ENCODE measurements at regions not wholly inside any gene's neighbourhood (a gene's known extent, or its start where the extent isn't known, plus 50 kb on each side); places are given as distances from the start of the nearest gene placed in this dataset.

DNA sequence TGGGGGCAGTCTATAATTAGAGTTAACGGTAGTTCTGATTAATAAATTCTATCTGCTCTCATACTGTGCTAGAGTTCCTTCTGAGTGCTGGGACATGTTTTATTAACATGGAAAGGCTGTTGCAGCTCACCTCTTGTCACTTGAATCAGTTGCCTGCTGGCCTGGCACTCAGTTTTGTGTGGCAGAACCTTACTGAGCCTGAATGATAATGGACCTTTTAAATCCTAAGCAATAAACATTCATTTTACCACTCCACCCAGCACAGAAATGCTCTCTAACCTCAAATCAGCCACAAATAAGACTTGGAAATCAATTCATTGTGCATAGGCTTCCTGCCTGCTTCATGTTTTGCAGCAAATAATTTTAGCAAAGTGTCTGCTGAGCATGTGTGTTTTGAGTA, 115.0 kb upstream of the RBMS1 start:
- DNase-seq = peak in 5 of 9 donors; percentile 13 to 43 (median 29)
- ChIA-PET POLR2A (no interaction called here), CTCF (no interaction called here)
- intact Hi-C loops (cut with micrococcal nuclease) = loop anchor here in 1 of 2 donors (5.0 kb wide), 1 partner anchor 176 kb away; no protein-coding TSS in a partner anchor
- peaks cover 0 to 3% (median 0%) of the 10 kb centered on the region in 11 donors for H3K9me3 Mint-ChIP-seq
- H3K36me3 Mint-ChIP-seq = peaks cover 0 to 4% (median 0%) of the 10 kb centered on the region in 5 donors
- Histone ChIP-seq H3K4me3 (ENCODE audit: low read length) (no peak overlapping the region), H3K36me3 (ENCODE audit: control insufficient read depth in 2 of 3, insufficient read depth in 3 of 3, low read length in 3 of 3) (no peaks in the 10 kb centered on the region), H3K9me3 (ENCODE audit: control insufficient read depth in 2 of 3, low read length in 3 of 3) (no peaks in the 10 kb centered on the region), H3K4me1 (ENCODE audit: control insufficient read depth in 2 of 2, insufficient read depth in 2 of 2, low read length in 2 of 2) (peaks cover 0 to 26% of the 10 kb centered on the region in 2 donors), H3K27me3 (ENCODE audit: control insufficient read depth in 2 of 2, insufficient read depth in 2 of 2, low read length in 2 of 2) (no peaks in the 10 kb centered on the region), H3K27ac (ENCODE audit: low read depth, low read length) (no peak overlapping the region)
- peaks cover 0 to 4% (median 0%) of the 10 kb centered on the region in 5 donors for H3K27me3 Mint-ChIP-seq
- H3K4me1 Mint-ChIP-seq = peaks cover 7 to 76% (median 64%) of the 10 kb centered on the region in 7 donors
- peak overlapping the region in 7 of 9 donors; percentile 3 to 86 (median 63) for H3K27ac Mint-ChIP-seq
- no peak for ATAC-seq
- H3K4me3 Mint-ChIP-seq = peak overlapping the region in 9 of 10 donors; percentile 21 to 81 (median 76)

DNA sequence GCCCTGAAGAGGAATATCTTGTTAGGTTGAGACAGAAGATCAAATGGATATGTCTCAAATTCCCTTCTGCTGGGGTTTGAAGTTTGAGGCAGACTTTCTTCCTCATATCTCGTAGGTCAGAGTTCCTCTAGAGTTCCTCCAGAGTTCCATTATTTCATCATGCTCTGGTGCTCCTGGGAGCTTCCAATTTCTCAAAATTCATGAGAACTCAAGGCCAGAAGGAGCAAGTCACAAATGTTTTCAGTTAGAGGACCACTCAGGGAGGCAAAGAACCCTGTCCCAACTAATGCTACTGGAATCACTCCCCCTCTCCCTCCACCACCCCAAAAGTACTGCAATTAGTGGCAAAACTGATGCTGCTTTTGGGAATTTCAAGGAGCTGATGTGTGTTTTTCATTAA, 115.7 kb upstream of the RBMS1 start:
- H3K27me3 Mint-ChIP-seq = peaks cover 0 to 4% (median 0%) of the 10 kb centered on the region in 5 donors
- intact Hi-C loops (cut with micrococcal nuclease) = loop anchor here in 1 of 2 donors (5.0 kb wide), 1 partner anchor 177 kb away; no protein-coding TSS in a partner anchor
- H3K9me3 Mint-ChIP-seq = peaks cover 0 to 9% (median 0%) of the 10 kb centered on the region in 11 donors
- no peak for DNase-seq
- Histone ChIP-seq H3K9me3 (ENCODE audit: control insufficient read depth in 2 of 3, low read length in 3 of 3) (no peaks in the 10 kb centered on the region), H3K27me3 (ENCODE audit: control insufficient read depth in 2 of 2, insufficient read depth in 2 of 2, low read length in 2 of 2) (no peaks in the 10 kb centered on the region), H3K4me1 (ENCODE audit: control insufficient read depth in 2 of 2, insufficient read depth in 2 of 2, low read length in 2 of 2) (peaks cover 0 to 26% of the 10 kb centered on the region in 2 donors), H3K36me3 (ENCODE audit: control insufficient read depth in 2 of 3, insufficient read depth in 3 of 3, low read length in 3 of 3) (no peaks in the 10 kb centered on the region), H3K4me3 (ENCODE audit: low read length) (no peak overlapping the region), H3K27ac (ENCODE audit: low read depth, low read length) (no peak overlapping the region)
- peaks cover 0 to 4% (median 0%) of the 10 kb centered on the region in 5 donors for H3K36me3 Mint-ChIP-seq
- no peak for ATAC-seq
- H3K27ac Mint-ChIP-seq = no peak overlapping the region
- ChIA-PET POLR2A (no interaction called here), CTCF (no interaction called here)
- peaks cover 7 to 77% (median 60%) of the 10 kb centered on the region in 7 donors for H3K4me1 Mint-ChIP-seq
- H3K4me3 Mint-ChIP-seq = peak overlapping the region in 5 of 10 donors; percentile 20 to 76 (median 55)

DNA sequence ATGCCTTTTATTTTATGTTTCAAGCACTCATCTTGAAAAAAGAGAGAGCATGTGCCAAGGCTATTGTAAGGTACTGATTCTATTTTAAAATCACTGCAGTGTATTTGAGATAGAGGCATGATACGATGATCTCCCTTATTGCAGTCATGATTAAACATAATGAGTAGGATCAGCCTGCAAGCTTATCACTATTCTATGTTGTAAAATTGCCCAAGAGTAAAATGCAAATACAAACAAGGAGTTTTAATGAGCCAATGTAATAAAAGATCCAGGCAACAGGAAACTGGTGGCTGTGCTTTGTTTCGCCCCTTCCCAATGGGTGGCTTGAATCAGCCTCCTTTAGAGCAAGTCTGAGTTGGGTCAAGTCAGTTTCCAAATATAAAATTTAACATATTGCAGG, 116.4 kb upstream of the RBMS1 start:
- Mint-ChIP-seq H3K4me3 (peak overlapping the region in 4 of 10 donors; percentile 24 to 76 (median 42)), H3K9me3 (peaks cover 0 to 16% (median 4%) of the 10 kb centered on the region in 11 donors), H3K27me3 (peaks cover 0 to 4% (median 0%) of the 10 kb centered on the region in 5 donors), H3K4me1 (peaks cover 7 to 72% (median 60%) of the 10 kb centered on the region in 7 donors), H3K27ac (no peak overlapping the region), H3K36me3 (peaks cover 0 to 5% (median 0%) of the 10 kb centered on the region in 5 donors)
- no peak overlapping the region for H3K4me3 ChIP-seq (ENCODE audit: low read length)
- no peaks in the 10 kb centered on the region for H3K9me3 ChIP-seq (ENCODE audit: control insufficient read depth in 2 of 3, low read length in 3 of 3)
- intact Hi-C loops (cut with micrococcal nuclease) = no loop called here
- CTCF ChIA-PET = no interaction called here
- no peak for ATAC-seq
- H3K27me3 ChIP-seq (ENCODE audit: control insufficient read depth in 2 of 2, insufficient read depth in 2 of 2, low read length in 2 of 2) = no peaks in the 10 kb centered on the region
- POLR2A ChIA-PET = no interaction called here
- no peak overlapping the region for H3K27ac ChIP-seq (ENCODE audit: low read depth, low read length)
- peaks cover 0 to 26% of the 10 kb centered on the region in 2 donors for H3K4me1 ChIP-seq (ENCODE audit: control insufficient read depth in 2 of 2, insufficient read depth in 2 of 2, low read length in 2 of 2)
- H3K36me3 ChIP-seq (ENCODE audit: control insufficient read depth in 2 of 3, insufficient read depth in 3 of 3, low read length in 3 of 3) = no peaks in the 10 kb centered on the region
- DNase-seq = no peak

DNA sequence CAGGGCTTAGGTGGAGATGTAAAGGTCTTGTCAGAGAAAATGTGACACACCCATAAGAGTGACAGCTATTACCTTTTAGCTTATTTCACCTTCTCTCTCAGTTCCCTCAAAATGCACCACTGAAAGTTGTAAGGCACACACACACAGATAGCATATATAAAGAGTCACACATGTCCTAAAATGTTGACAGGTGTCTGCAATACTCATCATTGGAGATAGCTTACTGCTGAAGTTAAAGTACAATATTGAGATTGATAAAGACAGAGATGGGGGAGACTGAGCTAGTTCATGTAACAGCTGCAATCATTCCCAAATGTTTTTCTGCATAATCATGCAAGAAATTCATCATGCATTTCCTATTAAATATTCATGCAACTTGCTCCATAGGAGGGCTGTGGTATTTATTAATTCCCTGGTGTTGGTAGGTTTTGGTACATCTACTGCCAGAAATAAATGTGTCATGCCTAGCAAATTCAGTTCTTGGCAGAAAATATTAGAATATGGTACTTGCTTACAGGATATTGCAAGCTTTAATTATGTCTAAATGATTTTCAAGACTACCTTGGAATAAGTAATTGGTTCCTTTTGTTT, 118.8 kb upstream of the RBMS1 start:
- peaks cover 7 to 62% (median 55%) of the 10 kb centered on the region in 7 donors for H3K4me1 Mint-ChIP-seq

DNA sequence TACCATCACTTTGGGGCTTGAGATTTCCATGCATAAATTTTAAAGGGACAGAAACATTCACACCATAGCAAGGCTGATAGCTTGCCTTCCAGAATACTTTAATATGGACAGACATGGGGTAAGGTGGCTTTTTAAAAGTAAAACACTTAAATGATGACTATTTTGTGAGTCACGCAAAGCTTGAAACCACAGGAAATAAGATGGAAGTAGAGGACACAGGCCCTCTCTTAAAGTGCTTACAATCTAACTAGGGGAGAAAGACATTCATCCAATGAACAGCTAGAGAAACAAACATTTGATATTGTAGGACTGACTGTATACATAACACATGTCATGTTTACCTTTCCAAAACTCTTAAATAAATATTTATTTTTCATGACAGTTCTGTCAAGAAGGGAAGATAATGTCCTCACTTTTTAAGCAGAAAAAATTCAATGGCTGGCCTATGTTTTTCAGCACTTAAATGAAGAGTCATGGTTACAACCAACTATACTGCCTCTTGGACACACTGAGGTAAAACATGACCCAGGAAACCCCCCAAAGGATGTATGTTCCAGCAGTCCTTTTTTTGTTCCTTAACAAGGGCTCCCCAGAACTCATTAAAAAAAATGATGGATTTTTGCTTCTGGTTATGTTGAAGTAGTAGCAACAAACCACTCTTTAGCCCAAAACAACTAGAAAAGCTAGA, 120.0 kb upstream of the RBMS1 start:
- Mint-ChIP-seq H3K36me3 (peaks cover 0 to 18% (median 4%) of the 10 kb centered on the region in 5 donors), H3K9me3 (peaks cover 4 to 36% (median 17%) of the 10 kb centered on the region in 11 donors), H3K4me1 (peaks cover 7 to 49% (median 43%) of the 10 kb centered on the region in 7 donors), H3K27ac (no peak overlapping the region), H3K27me3 (peaks cover 0 to 10% (median 0%) of the 10 kb centered on the region in 5 donors), H3K4me3 (no peak overlapping the region)
- H3K4me1 ChIP-seq (ENCODE audit: control insufficient read depth in 2 of 2, insufficient read depth in 2 of 2, low read length in 2 of 2) = peaks cover 0 to 18% of the 10 kb centered on the region in 2 donors
- H3K9me3 ChIP-seq (ENCODE audit: control insufficient read depth in 2 of 3, low read length in 3 of 3) = peaks cover 0 to 9% (median 0%) of the 10 kb centered on the region in 3 experiments
- ChIA-PET POLR2A (no interaction called here), CTCF (no interaction called here)
- DNase-seq (no peak), ATAC-seq (no peak)
- H3K4me3 ChIP-seq (ENCODE audit: low read length) = no peak overlapping the region
- H3K27me3 ChIP-seq (ENCODE audit: control insufficient read depth in 2 of 2, insufficient read depth in 2 of 2, low read length in 2 of 2) = no peaks in the 10 kb centered on the region
- H3K27ac ChIP-seq (ENCODE audit: low read depth, low read length) = no peak overlapping the region
- no peaks in the 10 kb centered on the region for H3K36me3 ChIP-seq (ENCODE audit: control insufficient read depth in 2 of 3, insufficient read depth in 3 of 3, low read length in 3 of 3)
- intact Hi-C loops (cut with micrococcal nuclease) = no loop called here

More for the DNA sequence above, 118.8 kb upstream of the RBMS1 start:
- Histone ChIP-seq H3K27me3 (ENCODE audit: control insufficient read depth in 2 of 2, insufficient read depth in 2 of 2, low read length in 2 of 2) (no peaks in the 10 kb centered on the region), H3K4me3 (ENCODE audit: low read length) (no peak overlapping the region), H3K4me1 (ENCODE audit: control insufficient read depth in 2 of 2, insufficient read depth in 2 of 2, low read length in 2 of 2) (peaks cover 0 to 26% of the 10 kb centered on the region in 2 donors), H3K27ac (ENCODE audit: low read depth, low read length) (no peak overlapping the region), H3K36me3 (ENCODE audit: control insufficient read depth in 2 of 3, insufficient read depth in 3 of 3, low read length in 3 of 3) (no peaks in the 10 kb centered on the region), H3K9me3 (ENCODE audit: control insufficient read depth in 2 of 3, low read length in 3 of 3) (peaks cover 0 to 9% (median 0%) of the 10 kb centered on the region in 3 experiments)
- intact Hi-C loops (cut with micrococcal nuclease) = no loop called here
- peaks cover 0 to 16% (median 4%) of the 10 kb centered on the region in 5 donors for H3K36me3 Mint-ChIP-seq
- peak overlapping the region in 1 of 9 donors; percentile 29 for H3K27ac Mint-ChIP-seq
- ATAC-seq (no peak), DNase-seq (no peak)
- peaks cover 0 to 9% (median 0%) of the 10 kb centered on the region in 5 donors for H3K27me3 Mint-ChIP-seq
- ChIA-PET POLR2A (no interaction called here), CTCF (no interaction called here)
- H3K4me3 Mint-ChIP-seq = peak overlapping the region in 2 of 10 donors; percentile 31 to 37
- H3K9me3 Mint-ChIP-seq = peaks cover 4 to 35% (median 15%) of the 10 kb centered on the region in 11 donors

DNA sequence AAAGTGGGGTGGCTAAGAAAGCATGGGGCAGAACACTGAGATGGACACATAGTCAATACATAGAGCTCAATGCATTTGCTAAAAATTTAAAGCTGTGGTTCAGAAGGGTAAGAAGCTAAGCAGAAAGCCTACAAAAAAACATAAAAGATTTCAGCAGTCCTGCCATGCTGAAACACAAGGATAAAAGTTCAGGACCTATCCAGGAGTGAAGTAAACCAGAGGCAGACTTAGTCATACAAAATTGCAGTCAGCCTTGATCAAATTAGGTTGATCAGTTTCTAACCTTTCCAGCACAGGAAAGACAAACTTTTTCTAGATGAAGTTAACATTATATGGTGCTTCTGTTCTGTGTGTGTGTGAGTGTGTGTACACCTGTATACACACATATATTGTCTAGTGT, 120.8 kb upstream of the RBMS1 start:
- ATAC-seq = no peak
- H3K9me3 Mint-ChIP-seq = peaks cover 4 to 36% (median 17%) of the 10 kb centered on the region in 11 donors
- H3K27ac ChIP-seq (ENCODE audit: low read depth, low read length) = no peak overlapping the region
- ChIA-PET POLR2A (no interaction called here), CTCF (no interaction called here)
- no peak overlapping the region for H3K27ac Mint-ChIP-seq
- no peak overlapping the region for H3K4me3 Mint-ChIP-seq
- DNase-seq = no peak
- H3K36me3 Mint-ChIP-seq = peaks cover 0 to 18% (median 4%) of the 10 kb centered on the region in 5 donors
- intact Hi-C loops (cut with micrococcal nuclease) = no loop called here
- H3K27me3 Mint-ChIP-seq = peaks cover 0 to 10% (median 0%) of the 10 kb centered on the region in 5 donors
- H3K9me3 ChIP-seq (ENCODE audit: control insufficient read depth in 2 of 3, low read length in 3 of 3) = peaks cover 0 to 9% (median 0%) of the 10 kb centered on the region in 3 experiments
- no peak overlapping the region for H3K4me3 ChIP-seq (ENCODE audit: low read length)
- H3K27me3 ChIP-seq (ENCODE audit: control insufficient read depth in 2 of 2, insufficient read depth in 2 of 2, low read length in 2 of 2) = no peaks in the 10 kb centered on the region
- H3K4me1 Mint-ChIP-seq = peaks cover 7 to 41% (median 36%) of the 10 kb centered on the region in 7 donors
- no peaks in the 10 kb centered on the region for H3K36me3 ChIP-seq (ENCODE audit: control insufficient read depth in 2 of 3, insufficient read depth in 3 of 3, low read length in 3 of 3)
- peaks cover 0 to 11% of the 10 kb centered on the region in 2 donors for H3K4me1 ChIP-seq (ENCODE audit: control insufficient read depth in 2 of 2, insufficient read depth in 2 of 2, low read length in 2 of 2)

Measured in naive thymus-derived CD4-positive, alpha-beta T cell (primary cell).